K562 (cell line): ENCODE measurements at regions not wholly inside any gene's neighbourhood (a gene's known extent, or its start where the extent isn't known, plus 50 kb on each side); places are given as distances from the start of the nearest gene placed in this dataset.

Experiments
- ATAC-seq: fragments of 200-7000 bp; cut with Tn5 transposase; 3 replicates; pipeline ENCODE4 v1.9.1; 2020; ENCODE audit warnings: moderate library complexity
- BruUV-seq: library from RNA; stranded (reverse); fragments of 400-500 nt; replicated peaks from 2 replicates; lab custom pipeline; 2021; lab: Mats Ljungman, UMichigan
- CTCF ChIA-PET: fragments of 300-600 bp; formaldehyde crosslinking; extraction: SDS; loops from one replicate; lab custom pipeline; 2021; ENCODE audit warnings: low intra/inter-chr PET ratio; lab: Yijun Ruan, JAX
- POLR2A ChIA-PET: fragments of 300-600, 350-650 bp; sonication (Branson Sonifier 250); formaldehyde crosslinking; extraction: SDS; loops from one replicate; lab custom pipeline; 2021; ENCODE audit warnings: antibody characterized with exemption, inconsistent platforms; lab: Yijun Ruan, JAX
- DNase-seq, 4 experiments: peaks; one replicate each; pipeline versions ENCODE4 v3.0.0 to v3.0.0-alpha.2; 2011 to 2018; ENCODE audit warnings: low spot score in 3 of 4, mixed read lengths in 3 of 4; ENCODE audit errors: extremely low read depth in 1 of 4
- FAIRE-seq: peaks from 2 replicates; lab custom pipeline; 2011; peaks lifted over from hg19 to GRCh38; lab: Jason Lieb, UNC
- H2AFZ ChIP-seq: 2 replicates; pipeline ENCODE4 v1.6.0; 2011; ENCODE audit warnings: low read depth, low read length, control low read depth, inconsistent platforms
- H3K27ac ChIP-seq: fragments of 200-600 bp; 3 replicates; pipeline ENCODE4 v1.8.0; 2011; ENCODE audit warnings: low read depth, mild to moderate bottlenecking, control low read depth, inconsistent platforms, low read length, moderate library complexity, mixed read lengths; ENCODE audit errors: extremely low read depth
- H3K27me3 ChIP-seq, 2 experiments: fragments of 300-600 bp in 1 of 2; 2 replicates in 1 of 2; 3 replicates in 1 of 2; pipeline versions ENCODE4 v1.6.0 to v1.8.0; 2011; ENCODE audit warnings: inconsistent platforms in 2 of 2, low read length in 2 of 2, mild to moderate bottlenecking in 1 of 2, mixed read lengths in 1 of 2, moderate library complexity in 1 of 2; ENCODE audit not compliant: control insufficient read depth in 2 of 2, insufficient read depth in 2 of 2
- H3K36me3 ChIP-seq: fragments of 300-600 bp; 3 replicates; pipeline ENCODE4 v1.8.0; 2011; ENCODE audit warnings: mild to moderate bottlenecking, low read length, inconsistent platforms; ENCODE audit not compliant: control insufficient read depth, insufficient read depth
- H3K4me1 ChIP-seq, 2 experiments: fragments of 200-600 bp in 1 of 2; replicated peaks in 1 of 2; 2 replicates in 1 of 2; 3 replicates in 1 of 2; pipeline versions ENCODE4 v1.5.1 to v1.8.0; 2011; ENCODE audit warnings: inconsistent platforms in 2 of 2, low read length in 2 of 2, mild to moderate bottlenecking in 1 of 2, mixed read lengths in 1 of 2, moderate library complexity in 1 of 2; ENCODE audit not compliant: control insufficient read depth in 2 of 2, insufficient read depth in 2 of 2
- H3K4me2 ChIP-seq: 2 replicates; pipeline ENCODE4 v1.6.1; 2011; ENCODE audit warnings: low read length, control low read depth, inconsistent platforms, mixed read lengths; ENCODE audit not compliant: insufficient read depth
- H3K4me3 ChIP-seq: fragments of 200-600 bp; sonication (generic), shearing (Covaris generic); 2 replicates; pipeline ENCODE4 v1.5.1; 2016; ENCODE audit warnings: control low read depth, inconsistent platforms
- H3K79me2 ChIP-seq: fragments of 200-600 bp; 3 replicates; pipeline ENCODE4 v1.8.0; 2011; ENCODE audit warnings: low read length, inconsistent platforms; ENCODE audit not compliant: control insufficient read depth, insufficient read depth
- H3K9ac ChIP-seq, 2 experiments: 2 replicates each; pipeline versions ENCODE4 v1.6.0 to v1.6.1; 2011; ENCODE audit warnings: low read depth in 2 of 2, low read length in 2 of 2, control low read depth in 1 of 2, inconsistent platforms in 1 of 2, mild to moderate bottlenecking in 1 of 2, mixed read lengths in 1 of 2; ENCODE audit not compliant: insufficient read depth in 1 of 2
- H3K9me1 ChIP-seq: one replicate; pipeline ENCODE4 v1.6.0; 2011; ENCODE audit warnings: inconsistent platforms, mild to moderate bottlenecking, low read length, moderate library complexity; ENCODE audit not compliant: control insufficient read depth, insufficient read depth
- H3K9me3 ChIP-seq: replicated peaks from 2 replicates; pipeline ENCODE4 v1.5.1; 2011; ENCODE audit warnings: low read depth, low read length, inconsistent platforms; ENCODE audit not compliant: control insufficient read depth, insufficient read depth
- H4K20me1 ChIP-seq: replicated peaks from 2 replicates; pipeline ENCODE4 v1.6.1; 2011; ENCODE audit warnings: low read length, inconsistent platforms, mixed read lengths; ENCODE audit not compliant: control insufficient read depth, insufficient read depth
- BRD9 ChIP-seq: fragments of 450-650 bp; IDR thresholded peaks from 2 replicates; pipeline ENCODE4 v1.6.1; 2018; ENCODE audit warnings: low read depth; ENCODE audit not compliant: partially characterized antibody
- CAMTA2 ChIP-seq: fragments of 250-450 bp; sonication (Bioruptor Pico); conservative IDR thresholded peaks from 2 replicates; pipeline ENCODE4 v1.5.1; 2022
- CEBPB ChIP-seq: fragments of 450-650 bp; IDR thresholded peaks from 2 replicates; pipeline ENCODE4 v1.6.1; 2016; ENCODE audit warnings: missing genetic modification characterization, missing compliant biosample characterization
- ETV6 ChIP-seq, 3 experiments: fragments of 150-350 bp in 1 of 3; sonication (generic) in 1 of 3; formaldehyde crosslinking in 1 of 3; IDR thresholded peaks; 2 replicates each; pipeline versions ENCODE4 v1.6.1 to v1.8.0; 2014 to 2022; ENCODE audit warnings: borderline replicate concordance in 2 of 3, low read depth in 2 of 3, antibody characterized with exemption in 1 of 3, low read length in 1 of 3, mild to moderate bottlenecking in 1 of 3, missing genetic modification reagents in 1 of 3
- IFI16 ChIP-seq: fragments of 250-450 bp; sonication (Bioruptor Pico); IDR thresholded peaks from 2 replicates; pipeline ENCODE4 v2.1.2; 2022; ENCODE audit warnings: mild to moderate bottlenecking, inconsistent platforms
- IRF2 ChIP-seq: sonication (generic); formaldehyde crosslinking; IDR thresholded peaks from 2 replicates; pipeline ENCODE4 v1.8.1; 2022; ENCODE audit warnings: mild to moderate bottlenecking, missing genetic modification reagents
- POLR2G ChIP-seq: fragments of 200-400 bp; formaldehyde crosslinking; IDR thresholded peaks from 2 replicates; pipeline ENCODE4 v1.6.1; 2017; ENCODE audit warnings: low read depth, mild to moderate bottlenecking, antibody characterized with exemption, low read length, moderate library complexity
- POLR3G ChIP-seq: IDR thresholded peaks from 2 replicates; pipeline ENCODE4 v1.6.1; 2011; ENCODE audit not compliant: insufficient read length, insufficient replicate concordance; ENCODE audit errors: extremely low read depth
- RAD51 ChIP-seq: fragments of 450-650 bp; IDR thresholded peaks from 2 replicates; pipeline ENCODE4 v1.7.1; 2016; ENCODE audit warnings: low read depth, mild to moderate bottlenecking, borderline replicate concordance
- SMAD2 ChIP-seq: fragments of 150-350 bp; IDR thresholded peaks from 2 replicates; pipeline ENCODE4 v1.6.1; 2014; ENCODE audit warnings: low read depth, mild to moderate bottlenecking, low read length
- TRIM24 ChIP-seq, 2 experiments: fragments of 450-650 bp; IDR thresholded peaks; 2 replicates each; pipeline ENCODE4 v1.6.1; 2016
- ZNF57 ChIP-seq: fragments of 450-650 bp; formaldehyde crosslinking; IDR thresholded peaks from 2 replicates; pipeline ENCODE4 v1.4.0; 2020; ENCODE audit warnings: mild to moderate bottlenecking, moderate library complexity
- ZNF589 ChIP-seq: fragments of 200-800 bp; sonication (Bioruptor generic); IDR thresholded peaks from 2 replicates; pipeline ENCODE4 v1.6.1; 2016; ENCODE audit warnings: low read depth, missing genetic modification characterization, missing compliant biosample characterization
- WGBS: fragments of 100-300 bp; shearing (Covaris generic); methylation state at CpG from one replicate; pipeline ENCODE4 v1.1.6; 2016; ENCODE audit warnings: low coverage, mixed read lengths; ENCODE audit not compliant: insufficient coverage; ENCODE audit errors: missing lambda C conversion rate; 5-methylcytosine and 5-hydroxymethylcytosine counted together
- in situ Hi-C: fragments of 300-500 bp; cut with MboI; formaldehyde crosslinking; loops from 4 replicates; pipeline ENCODE4 v1.15.0; 2018; ENCODE audit warnings: inconsistent platforms, mixed read lengths
- intact Hi-C: fragments of 100-400 bp; cut with micrococcal nuclease; formaldehyde crosslinking; loops from 2 replicates; pipeline ENCODE4 v1.14.2; 2022
- TF ChIP-seq, protein P1 (sequence below): fragments of 450-650 bp; IDR thresholded peaks from 2 replicates; pipeline ENCODE4 v1.6.1; 2016; ENCODE audit warnings: missing biosample characterization, missing genetic modification characterization
- TF ChIP-seq, protein P2 (sequence below): fragments of 450-650 bp; IDR thresholded peaks from 2 replicates; pipeline ENCODE4 v1.6.1; 2016; ENCODE audit warnings: low read depth

- POLR2A ChIA-PET = no interaction called here
- no peak for ATAC-seq
- CTCF ChIA-PET = no interaction called here
- in situ Hi-C loops = no loop called here
- DNase-seq = no peak
- Histone ChIP-seq H3K4me1 (no peaks in the 10 kb centered on the region; a peak in 1 of 5 replicates), H3K9me1 (no peaks in the 10 kb centered on the region), H3K36me3 (no peaks in the 10 kb centered on the region), H3K27me3 (no peaks in the 10 kb centered on the region), H3K79me2 (no peaks in the 10 kb centered on the region), H3K9ac (no peak overlapping the region), H3K9me3 (no peaks in the 10 kb centered on the region), H3K4me2 (no peak overlapping the region), H4K20me1 (no peaks in the 10 kb centered on the region), H2AFZ (no peak overlapping the region), H3K4me3 (no peak overlapping the region), H3K27ac (no peak overlapping the region)
- intact Hi-C loops = no loop called here
- BruUV-seq = no TSS peak
- FAIRE-seq = no peak
- 85% methylated on average over 4 of the region's 4 CpGs for WGBS
- no peak for TF ChIP-seq IFI16 (CRISPR knock-in tag)
- TF ChIP-seq ZNF589 (CRISPR knock-in tag) = no peak
- peak; percentile 96 for TF ChIP-seq CEBPB
- TF ChIP-seq POLR3G = no peak
- no peak for TF ChIP-seq CAMTA2 (CRISPR knock-in tag)
- 0 out of 4 replicates have a peak, but pooled peaks of 1 of the 2 experiments have one; percentile 21 for TF ChIP-seq TRIM24 (IDR thresholded peaks at IDR 0.05)
- TF ChIP-seq IRF2 (CRISPR knock-in tag) = no peak
- TF ChIP-seq, protein P1, sequence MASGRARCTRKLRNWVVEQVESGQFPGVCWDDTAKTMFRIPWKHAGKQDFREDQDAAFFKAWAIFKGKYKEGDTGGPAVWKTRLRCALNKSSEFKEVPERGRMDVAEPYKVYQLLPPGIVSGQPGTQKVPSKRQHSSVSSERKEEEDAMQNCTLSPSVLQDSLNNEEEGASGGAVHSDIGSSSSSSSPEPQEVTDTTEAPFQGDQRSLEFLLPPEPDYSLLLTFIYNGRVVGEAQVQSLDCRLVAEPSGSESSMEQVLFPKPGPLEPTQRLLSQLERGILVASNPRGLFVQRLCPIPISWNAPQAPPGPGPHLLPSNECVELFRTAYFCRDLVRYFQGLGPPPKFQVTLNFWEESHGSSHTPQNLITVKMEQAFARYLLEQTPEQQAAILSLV = peak; percentile 85
- TF ChIP-seq, protein P2, sequence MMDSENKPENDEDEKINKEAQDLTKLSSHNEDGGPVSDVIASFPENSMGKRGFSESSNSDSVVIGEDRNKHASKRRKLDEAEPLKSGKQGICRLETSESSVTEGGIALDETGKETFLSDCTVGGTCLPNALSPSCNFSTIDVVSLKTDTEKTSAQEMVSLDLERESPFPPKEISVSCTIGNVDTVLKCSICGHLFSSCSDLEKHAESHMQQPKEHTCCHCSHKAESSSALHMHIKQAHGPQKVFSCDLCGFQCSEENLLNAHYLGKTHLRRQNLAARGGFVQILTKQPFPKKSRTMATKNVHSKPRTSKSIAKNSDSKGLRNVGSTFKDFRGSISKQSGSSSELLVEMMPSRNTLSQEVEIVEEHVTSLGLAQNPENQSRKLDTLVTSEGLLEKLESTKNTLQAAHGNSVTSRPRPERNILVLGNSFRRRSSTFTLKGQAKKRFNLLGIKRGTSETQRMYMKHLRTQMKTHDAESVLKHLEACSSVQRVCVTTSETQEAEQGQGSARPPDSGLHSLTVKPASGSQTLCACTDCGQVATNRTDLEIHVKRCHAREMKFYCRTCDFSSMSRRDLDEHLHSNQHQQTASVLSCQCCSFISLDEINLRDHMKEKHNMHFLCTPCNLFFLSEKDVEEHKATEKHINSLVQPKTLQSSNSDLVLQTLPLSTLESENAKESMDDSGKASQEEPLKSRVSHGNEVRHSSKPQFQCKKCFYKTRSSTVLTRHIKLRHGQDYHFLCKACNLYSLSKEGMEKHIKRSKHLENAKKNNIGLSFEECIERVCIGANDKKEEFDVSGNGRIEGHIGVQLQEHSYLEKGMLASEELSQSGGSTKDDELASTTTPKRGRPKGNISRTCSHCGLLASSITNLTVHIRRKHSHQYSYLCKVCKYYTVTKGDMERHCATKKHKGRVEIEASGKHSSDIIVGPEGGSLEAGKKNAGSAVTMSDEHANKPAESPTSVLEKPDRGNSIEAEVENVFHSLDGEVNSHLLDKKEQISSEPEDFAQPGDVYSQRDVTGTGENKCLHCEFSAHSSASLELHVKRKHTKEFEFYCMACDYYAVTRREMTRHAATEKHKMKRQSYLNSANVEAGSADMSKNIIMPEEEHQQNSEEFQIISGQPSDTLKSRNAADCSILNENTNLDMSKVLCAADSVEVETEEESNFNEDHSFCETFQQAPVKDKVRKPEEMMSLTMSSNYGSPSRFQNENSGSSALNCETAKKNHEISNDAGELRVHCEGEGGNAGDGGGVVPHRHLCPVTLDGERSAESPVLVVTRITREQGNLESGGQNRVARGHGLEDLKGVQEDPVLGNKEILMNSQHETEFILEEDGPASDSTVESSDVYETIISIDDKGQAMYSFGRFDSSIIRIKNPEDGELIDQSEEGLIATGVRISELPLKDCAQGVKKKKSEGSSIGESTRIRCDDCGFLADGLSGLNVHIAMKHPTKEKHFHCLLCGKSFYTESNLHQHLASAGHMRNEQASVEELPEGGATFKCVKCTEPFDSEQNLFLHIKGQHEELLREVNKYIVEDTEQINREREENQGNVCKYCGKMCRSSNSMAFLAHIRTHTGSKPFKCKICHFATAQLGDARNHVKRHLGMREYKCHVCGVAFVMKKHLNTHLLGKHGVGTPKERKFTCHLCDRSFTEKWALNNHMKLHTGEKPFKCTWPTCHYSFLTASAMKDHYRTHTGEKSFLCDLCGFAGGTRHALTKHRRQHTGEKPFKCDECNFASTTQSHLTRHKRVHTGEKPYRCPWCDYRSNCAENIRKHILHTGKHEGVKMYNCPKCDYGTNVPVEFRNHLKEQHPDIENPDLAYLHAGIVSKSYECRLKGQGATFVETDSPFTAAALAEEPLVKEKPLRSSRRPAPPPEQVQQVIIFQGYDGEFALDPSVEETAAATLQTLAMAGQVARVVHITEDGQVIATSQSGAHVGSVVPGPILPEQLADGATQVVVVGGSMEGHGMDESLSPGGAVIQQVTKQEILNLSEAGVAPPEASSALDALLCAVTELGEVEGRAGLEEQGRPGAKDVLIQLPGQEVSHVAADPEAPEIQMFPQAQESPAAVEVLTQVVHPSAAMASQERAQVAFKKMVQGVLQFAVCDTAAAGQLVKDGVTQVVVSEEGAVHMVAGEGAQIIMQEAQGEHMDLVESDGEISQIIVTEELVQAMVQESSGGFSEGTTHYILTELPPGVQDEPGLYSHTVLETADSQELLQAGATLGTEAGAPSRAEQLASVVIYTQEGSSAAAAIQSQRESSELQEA = no peak
- no peak for TF ChIP-seq POLR2G
- no peak for TF ChIP-seq SMAD2
- no peak for TF ChIP-seq RAD51
- TF ChIP-seq ETV6 (IDR thresholded peaks at IDR 0.05; ENCODE audit: borderline replicate concordance in 1 of 2, low read depth in 2 of 2, low read length in 1 of 2) = no peak
- TF ChIP-seq ETV6 (CRISPR knock-in tag; IDR thresholded peaks at IDR 0.05; ENCODE audit: borderline replicate concordance) = no peak
- TF ChIP-seq BRD9 = no peak
- TF ChIP-seq ZNF57 (CRISPR knock-in tag) = no peak
Observed at GRCh38 chr3:178186666-178187065, 349.6 kb upstream of the KCNMB2 start.
